ENCODE measurements at regions not wholly inside any gene's neighbourhood (a gene's known extent, or its start where the extent isn't known, plus 50 kb on each side); places are given as distances from the start of the nearest gene placed in this dataset.

- no peak overlapping the region for H3K4me3 ChIP-seq (ENCODE audit: insufficient read depth, low read depth, low read length)
- H3K36me3 ChIP-seq (replicated peaks; ENCODE audit: control insufficient read depth, insufficient read depth, low read length) = no peaks in the 10 kb centered on the region
- H3K27me3 ChIP-seq (ENCODE audit: control insufficient read depth, insufficient read depth, low read length) = peaks cover 5% of the 10 kb centered on the region
- DNase-seq = no peak
These were observed 84.3 kb upstream of the UBL3 start for GRCh38 chr13:29934531-29935308.

DNA sequence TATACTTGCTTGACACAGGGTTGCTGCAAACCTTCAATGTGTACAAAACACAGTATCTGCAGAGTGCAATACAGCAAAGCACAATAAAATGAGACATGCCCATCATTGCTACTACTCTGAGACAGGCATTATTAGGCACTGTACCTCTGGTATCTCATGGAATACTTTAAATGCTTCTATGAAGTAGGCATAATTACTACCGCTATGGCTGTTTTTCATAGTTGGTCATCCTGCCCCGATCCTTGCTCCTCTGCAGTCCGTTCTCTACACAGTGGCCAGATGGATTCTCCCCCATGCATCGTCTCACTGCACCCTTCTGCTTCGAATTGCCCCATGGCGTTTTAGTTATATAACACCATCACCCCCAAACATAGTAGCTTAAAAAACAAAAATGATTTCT lies 83.0 kb upstream of the UBL3 start:
- Histone ChIP-seq H3K36me3 (replicated peaks; ENCODE audit: control insufficient read depth, insufficient read depth, low read length) (no peaks in the 10 kb centered on the region), H3K27me3 (ENCODE audit: control insufficient read depth, insufficient read depth, low read length) (peaks cover 5% of the 10 kb centered on the region), H3K4me3 (ENCODE audit: insufficient read depth, low read depth, low read length) (no peak overlapping the region)
- DNase-seq = no peak

- no peak for DNase-seq
- Histone ChIP-seq H3K36me3 (replicated peaks; ENCODE audit: control insufficient read depth, insufficient read depth, low read length) (no peaks in the 10 kb centered on the region), H3K4me3 (ENCODE audit: insufficient read depth, low read depth, low read length) (no peak overlapping the region), H3K27me3 (ENCODE audit: control insufficient read depth, insufficient read depth, low read length) (peaks cover 3% of the 10 kb centered on the region)
These were observed 81.3 kb upstream of the UBL3 start for GRCh38 chr13:29931696-29932095.

- Histone ChIP-seq H3K27me3 (ENCODE audit: control insufficient read depth, insufficient read depth, low read length) (no peaks in the 10 kb centered on the region), H3K4me3 (ENCODE audit: insufficient read depth, low read depth, low read length) (no peak overlapping the region), H3K36me3 (replicated peaks; ENCODE audit: control insufficient read depth, insufficient read depth, low read length) (no peaks in the 10 kb centered on the region)
- DNase-seq = no peak
These were observed 78.8 kb upstream of the UBL3 start for GRCh38 chr13:29929062-29929847.

DNA sequence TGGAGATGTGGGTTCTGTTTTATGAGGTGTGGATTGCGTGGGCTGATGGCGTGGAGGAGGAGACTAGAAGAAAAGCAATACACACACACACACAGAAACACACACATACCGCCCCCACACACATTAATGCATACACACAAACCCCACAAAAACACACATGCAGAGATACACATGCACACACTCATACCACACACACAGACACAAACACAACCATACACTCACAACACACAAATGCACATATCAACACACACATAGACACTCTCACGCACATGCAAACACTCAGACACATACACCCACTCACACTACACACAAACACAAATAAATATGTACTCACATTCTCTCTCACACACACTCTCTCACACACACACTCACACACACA lies 75.7 kb upstream of the UBL3 start:
- Histone ChIP-seq H3K4me3 (ENCODE audit: insufficient read depth, low read depth, low read length) (no peak overlapping the region), H3K27me3 (ENCODE audit: control insufficient read depth, insufficient read depth, low read length) (no peaks in the 10 kb centered on the region), H3K36me3 (replicated peaks; ENCODE audit: control insufficient read depth, insufficient read depth, low read length) (no peaks in the 10 kb centered on the region)
- no peak for DNase-seq

- no peaks in the 10 kb centered on the region for H3K36me3 ChIP-seq (replicated peaks; ENCODE audit: control insufficient read depth, insufficient read depth, low read length)
These were observed 75.2 kb upstream of the UBL3 start for GRCh38 chr13:29925457-29926097.

DNA sequence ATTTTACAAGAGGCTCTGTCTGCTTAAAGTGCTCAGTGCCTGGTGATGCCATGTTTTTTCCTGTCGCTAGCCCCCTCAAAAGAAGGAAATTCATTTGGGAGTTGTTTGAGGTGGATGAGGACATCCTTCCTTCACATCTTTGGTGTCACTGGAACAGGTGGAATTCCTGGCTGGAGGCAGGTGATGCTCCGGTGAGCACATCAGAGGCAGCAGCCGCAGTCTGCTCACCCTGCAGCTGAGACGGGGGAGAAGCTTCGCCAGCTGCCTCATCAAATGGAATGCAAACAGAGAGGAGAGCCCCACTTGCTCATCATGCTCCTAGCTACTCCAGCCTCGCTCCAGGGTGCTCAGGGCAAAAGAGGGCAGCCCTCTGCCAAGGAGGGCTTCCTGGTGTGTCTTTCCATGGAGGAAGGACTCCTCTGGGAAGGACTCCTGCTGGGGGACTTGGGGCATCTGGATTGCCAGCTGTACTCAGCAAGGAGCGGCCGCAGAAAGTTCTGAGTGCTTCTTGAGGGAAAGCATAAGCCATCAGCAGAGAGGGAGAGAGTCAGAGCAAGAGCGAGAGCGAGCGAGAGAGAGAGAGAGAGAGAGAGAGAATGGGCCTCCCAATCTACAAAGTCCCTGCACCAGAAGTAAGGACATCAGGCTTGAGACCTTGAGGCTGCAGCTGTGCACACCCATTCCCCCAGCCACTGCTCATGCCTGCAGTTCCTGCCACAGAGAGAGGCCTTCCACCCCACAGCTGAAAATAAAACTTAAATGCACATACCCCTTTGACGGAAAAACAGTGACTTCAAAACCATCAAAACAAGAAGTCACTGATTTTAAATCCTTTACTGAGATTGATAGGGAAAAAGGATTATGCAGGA lies 74.3 kb upstream of the UBL3 start:
- DNase-seq = peak; percentile 35
- Histone ChIP-seq H3K36me3 (replicated peaks; ENCODE audit: control insufficient read depth, insufficient read depth, low read length) (no peaks in the 10 kb centered on the region), H3K4me3 (ENCODE audit: insufficient read depth, low read depth, low read length) (no peak overlapping the region), H3K27me3 (ENCODE audit: control insufficient read depth, insufficient read depth, low read length) (no peaks in the 10 kb centered on the region)

More at GRCh38 chr13:29925457-29926097, 75.2 kb upstream of the UBL3 start:
- DNase-seq = no peak
- Histone ChIP-seq H3K4me3 (ENCODE audit: insufficient read depth, low read depth, low read length) (no peak overlapping the region), H3K27me3 (ENCODE audit: control insufficient read depth, insufficient read depth, low read length) (no peaks in the 10 kb centered on the region)

DNA sequence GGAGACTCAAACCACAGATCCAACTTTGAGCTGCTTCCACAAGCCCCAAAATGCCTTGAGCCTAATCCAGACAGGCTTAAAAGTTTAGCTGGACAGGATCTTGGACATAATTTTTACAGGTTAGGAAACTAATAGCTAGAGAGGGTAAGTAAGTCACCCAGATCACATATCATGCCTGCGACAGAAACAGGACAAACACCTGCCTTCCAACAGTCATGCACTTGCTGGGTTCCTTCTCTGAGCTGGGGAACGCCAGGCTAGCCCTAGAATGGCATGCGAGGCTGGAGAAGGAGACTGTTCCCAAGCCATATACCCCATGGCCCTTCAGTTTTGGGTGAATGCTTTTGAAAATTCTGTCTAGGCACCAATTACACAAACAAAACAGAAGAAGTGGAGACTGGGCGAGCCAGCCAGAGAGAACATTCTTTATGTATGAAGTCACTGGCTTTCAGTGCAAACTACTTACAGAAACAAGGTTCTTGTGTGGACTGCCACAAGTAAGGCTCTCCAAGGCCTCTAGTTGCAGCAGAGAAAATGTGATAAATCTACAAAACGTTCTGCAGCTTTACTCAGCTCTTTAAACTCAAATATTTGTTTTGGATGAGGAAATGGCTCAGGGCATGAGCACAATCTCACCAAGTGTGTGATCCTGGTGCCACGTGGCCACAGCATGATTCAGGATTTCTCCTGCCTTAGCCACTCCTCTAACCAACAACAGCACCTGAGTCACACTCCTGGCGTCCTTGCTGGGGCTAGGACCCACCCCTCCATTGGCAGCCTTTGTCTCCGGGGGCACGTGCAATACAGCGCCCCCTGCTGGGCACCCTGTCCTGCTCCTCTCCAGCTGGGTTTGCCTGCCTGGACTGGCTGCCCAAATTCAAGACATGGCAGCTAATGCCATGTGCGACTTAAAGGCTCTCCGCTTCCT lies 73.4 kb upstream of the UBL3 start:
- DNase-seq = peak; percentile 86
- Histone ChIP-seq H3K4me3 (ENCODE audit: insufficient read depth, low read depth, low read length) (no peak overlapping the region), H3K36me3 (replicated peaks; ENCODE audit: control insufficient read depth, insufficient read depth, low read length) (no peaks in the 10 kb centered on the region)

GRCh38 chr13:29922896-29923295 lies 72.5 kb upstream of the UBL3 start:
- H3K4me3 ChIP-seq (ENCODE audit: insufficient read depth, low read depth, low read length) = no peak overlapping the region
- H3K36me3 ChIP-seq (replicated peaks; ENCODE audit: control insufficient read depth, insufficient read depth, low read length) = no peaks in the 10 kb centered on the region
- no peaks in the 10 kb centered on the region for H3K27me3 ChIP-seq (ENCODE audit: control insufficient read depth, insufficient read depth, low read length)
- DNase-seq = no peak

More for the DNA sequence above, 73.4 kb upstream of the UBL3 start:
- H3K27me3 ChIP-seq (ENCODE audit: control insufficient read depth, insufficient read depth, low read length) = no peaks in the 10 kb centered on the region

GRCh38 chr13:29922281-29922821 lies 71.9 kb upstream of the UBL3 start:
- no peaks in the 10 kb centered on the region for H3K27me3 ChIP-seq (ENCODE audit: control insufficient read depth, insufficient read depth, low read length)
- no peaks in the 10 kb centered on the region for H3K36me3 ChIP-seq (replicated peaks; ENCODE audit: control insufficient read depth, insufficient read depth, low read length)
- H3K4me3 ChIP-seq (ENCODE audit: insufficient read depth, low read depth, low read length) = no peak overlapping the region
- no peak for DNase-seq

DNA sequence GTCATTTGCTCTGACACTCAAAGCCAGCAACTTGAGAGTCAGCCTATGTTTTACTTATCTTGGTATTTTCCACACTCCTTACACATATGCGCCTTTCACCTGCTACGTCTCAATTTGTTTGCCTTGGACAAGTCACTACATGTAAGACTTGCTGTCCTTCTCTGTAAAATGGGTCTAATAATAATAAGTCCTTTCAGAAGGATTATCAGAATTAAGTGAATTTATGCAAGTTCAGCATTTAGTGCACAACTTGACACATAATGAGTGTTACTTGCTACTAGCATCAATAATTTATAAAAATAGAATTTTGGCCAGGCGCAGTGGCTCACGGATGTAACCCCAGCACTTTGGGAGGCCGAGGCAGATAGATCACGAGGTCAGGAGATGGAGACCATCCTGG lies 71.1 kb upstream of the UBL3 start:
- Histone ChIP-seq H3K36me3 (replicated peaks; ENCODE audit: control insufficient read depth, insufficient read depth, low read length) (no peaks in the 10 kb centered on the region), H3K27me3 (ENCODE audit: control insufficient read depth, insufficient read depth, low read length) (no peaks in the 10 kb centered on the region)

DNA sequence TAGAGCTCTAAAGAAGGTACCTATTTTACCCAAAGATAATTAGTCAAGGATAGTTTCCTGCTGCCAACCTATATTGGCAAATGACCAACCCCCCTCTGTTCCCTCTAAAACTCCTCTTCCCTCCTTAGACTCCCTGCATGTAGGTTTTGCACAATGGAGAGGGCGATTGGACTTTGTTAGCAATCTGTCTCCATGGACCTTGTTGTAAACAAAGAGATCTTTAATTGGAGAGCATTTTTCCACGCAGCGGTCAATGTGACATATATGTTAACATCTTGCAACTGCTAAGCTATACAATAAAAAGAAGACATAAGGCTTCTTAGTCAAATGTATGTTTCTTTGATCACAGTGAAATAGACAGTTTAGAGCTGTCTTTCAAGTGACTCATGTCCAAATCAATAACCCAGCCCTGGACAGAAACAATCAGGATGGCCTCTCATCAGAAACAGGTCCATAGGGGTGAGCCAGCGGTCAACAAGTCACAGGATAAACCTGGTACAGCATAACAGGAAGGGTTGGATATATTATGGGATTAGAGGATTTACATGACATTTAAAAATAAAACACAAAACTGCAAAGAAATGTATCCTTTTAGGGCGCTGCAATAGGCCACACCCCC lies 69.7 kb upstream of the UBL3 start:
- Histone ChIP-seq H3K36me3 (replicated peaks; ENCODE audit: control insufficient read depth, insufficient read depth, low read length) (no peaks in the 10 kb centered on the region), H3K27me3 (ENCODE audit: control insufficient read depth, insufficient read depth, low read length) (no peaks in the 10 kb centered on the region), H3K4me3 (ENCODE audit: insufficient read depth, low read depth, low read length) (no peak overlapping the region)
- no peak for DNase-seq

More for the DNA sequence above, 71.1 kb upstream of the UBL3 start:
- no peak for DNase-seq
- no peak overlapping the region for H3K4me3 ChIP-seq (ENCODE audit: insufficient read depth, low read depth, low read length)

DNA sequence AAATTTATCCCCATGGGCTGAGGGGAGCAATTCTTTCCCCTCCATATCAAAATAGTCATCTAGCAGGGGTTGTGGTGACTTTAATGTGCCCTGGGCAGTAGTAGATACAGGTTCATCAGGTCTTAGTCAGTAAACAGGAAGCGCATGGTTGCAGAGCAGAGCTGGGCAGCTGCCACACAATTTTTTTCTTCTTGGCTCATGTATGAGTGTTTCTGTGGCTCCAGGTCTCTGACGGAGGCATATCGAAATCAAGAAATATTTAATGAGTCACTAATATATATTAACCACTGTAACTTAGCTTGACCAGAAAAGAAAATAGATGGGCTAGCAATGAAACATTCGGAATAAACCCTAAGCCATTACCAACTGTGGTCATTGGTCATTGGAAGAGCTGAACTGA lies 68.4 kb upstream of the UBL3 start:
- no peaks in the 10 kb centered on the region for H3K27me3 ChIP-seq (ENCODE audit: control insufficient read depth, insufficient read depth, low read length)
- DNase-seq = no peak
- H3K36me3 ChIP-seq (replicated peaks; ENCODE audit: control insufficient read depth, insufficient read depth, low read length) = no peaks in the 10 kb centered on the region
- no peak overlapping the region for H3K4me3 ChIP-seq (ENCODE audit: insufficient read depth, low read depth, low read length)

Measured in H7 (cell line).